ENCODE measurements at regions not wholly inside any gene's neighbourhood (a gene's known extent, or its start where the extent isn't known, plus 50 kb on each side); places are given as distances from the start of the nearest gene placed in this dataset.
"Not testable (repeated sequence)": the region's sequence is repeated elsewhere in the genome, so short reads cannot be mapped to it uniquely, and the experiment has no call there.

GRCh38 chr18:8970843-8971242 is 131.7 kb upstream of the NDUFV2 start:
- DNase-seq = no peak

- DNase-seq = no peak
Observed at GRCh38 chr18:8972116-8972515, 130.4 kb upstream of the NDUFV2 start.

- no peak for DNase-seq
Observed at GRCh38 chr18:8974279-8974678, 128.2 kb upstream of the NDUFV2 start.

GRCh38 chr18:8974696-8975095 is 127.8 kb upstream of the NDUFV2 start:
- DNase-seq = no peak

GRCh38 chr18:8975624-8976023 is 126.9 kb upstream of the NDUFV2 start:
- no peak for DNase-seq

GRCh38 chr18:8976606-8977005 is 125.9 kb upstream of the NDUFV2 start:
- no peak for DNase-seq

- DNase-seq = no peak
Observed at GRCh38 chr18:8977166-8977565, 125.3 kb upstream of the NDUFV2 start.

GRCh38 chr18:8977701-8978100 is 124.8 kb upstream of the NDUFV2 start:
- DNase-seq = no peak

- DNase-seq = no peak
Observed at GRCh38 chr18:8978394-8978793, 124.1 kb upstream of the NDUFV2 start.

GRCh38 chr18:8979258-8979988 is 123.1 kb upstream of the NDUFV2 start:
- DNase-seq = no peak

- no peak for DNase-seq
Observed at GRCh38 chr18:8980496-8980895, 122.0 kb upstream of the NDUFV2 start.

GRCh38 chr18:8980918-8981317 is 121.6 kb upstream of the NDUFV2 start:
- no peak for DNase-seq

GRCh38 chr18:8982416-8983183 is 119.9 kb upstream of the NDUFV2 start:
- no peak for DNase-seq

- no peak for DNase-seq
Observed at GRCh38 chr18:8983195-8983594, 119.3 kb upstream of the NDUFV2 start.

GRCh38 chr18:8984131-8984721 is 118.3 kb upstream of the NDUFV2 start:
- no peak for DNase-seq

- DNase-seq = no peak
Observed at GRCh38 chr18:8987241-8987640, 115.3 kb upstream of the NDUFV2 start.

GRCh38 chr18:8988260-8988871 is 114.1 kb upstream of the NDUFV2 start:
- peak; percentile 49 for DNase-seq

- no peak for DNase-seq
Observed at GRCh38 chr18:8989017-8989416, 113.5 kb upstream of the NDUFV2 start.

GRCh38 chr18:8989855-8990254 is 112.6 kb upstream of the NDUFV2 start:
- no peak for DNase-seq

GRCh38 chr18:8990276-8991031 is 112.0 kb upstream of the NDUFV2 start:
- DNase-seq = no peak

- no peak for DNase-seq
Observed at GRCh38 chr18:8991155-8991554, 111.3 kb upstream of the NDUFV2 start.

- not testable (repeated sequence) for DNase-seq
Observed at GRCh38 chr18:8992500-8992899, 110.0 kb upstream of the NDUFV2 start.

- DNase-seq = no peak
Observed at GRCh38 chr18:8994603-8995002, 107.9 kb upstream of the NDUFV2 start.

Measured in stimulated activated CD4-positive, alpha-beta T cell treated with anti-CD3 and anti-CD28 coated beads, Interleukin-4, amount 100 ng/mL, for 1 hour (primary cell).